ENCODE measurements at regions not wholly inside any gene's neighbourhood (a gene's known extent, or its start where the extent isn't known, plus 50 kb on each side); places are given as distances from the start of the nearest gene placed in this dataset.

DNA sequence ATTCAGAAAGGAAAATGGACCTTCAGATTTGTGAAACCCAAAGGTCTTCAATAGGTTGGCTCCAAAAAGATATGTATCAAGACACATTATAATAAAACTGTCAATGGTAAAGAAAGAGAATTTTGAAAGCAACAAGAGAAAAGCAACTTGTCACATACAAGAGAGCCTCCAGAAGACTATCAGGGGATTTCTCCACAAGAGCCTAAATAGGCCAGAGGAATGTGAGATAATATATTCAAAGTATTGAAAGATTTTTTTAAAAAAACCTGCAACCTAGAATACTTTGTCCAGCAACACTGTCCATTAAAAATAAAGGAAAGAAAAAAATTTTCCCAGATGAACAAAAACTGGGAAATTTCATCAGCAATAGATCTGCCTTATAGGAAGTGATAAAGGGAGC, 869.6 kb upstream of the ADGRL2 start:
- no peak for DNase-seq

DNA sequence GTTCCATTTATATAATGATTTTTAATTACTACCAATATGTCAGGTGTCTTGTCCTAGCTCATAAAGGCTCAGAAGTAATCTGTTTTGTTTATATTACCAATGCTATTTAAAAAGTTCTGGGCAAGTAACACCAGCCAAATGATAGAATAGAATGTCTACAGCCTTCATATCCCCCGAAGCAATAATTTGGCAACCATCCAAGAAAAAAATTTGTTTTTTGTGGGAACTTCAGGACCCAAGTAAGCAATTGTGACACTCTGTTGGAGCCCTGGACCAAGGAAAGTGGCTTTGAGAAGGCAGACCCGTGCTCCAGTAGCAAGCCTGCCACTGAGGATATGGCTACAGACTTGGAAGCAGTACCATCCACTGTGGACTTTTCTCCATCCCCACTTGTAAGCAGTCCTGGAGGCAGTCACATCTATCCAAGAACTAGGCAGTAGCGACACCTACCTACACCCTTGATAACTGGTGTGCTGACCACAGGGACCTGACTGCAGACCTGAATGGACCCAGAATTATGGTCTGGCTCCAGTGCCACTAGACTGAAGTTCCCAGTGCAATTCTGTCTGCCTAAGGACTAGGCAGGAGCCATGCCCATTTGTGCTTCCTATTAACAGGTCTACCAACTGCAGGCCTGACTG, 870.7 kb upstream of the ADGRL2 start:
- no peak for DNase-seq

DNA sequence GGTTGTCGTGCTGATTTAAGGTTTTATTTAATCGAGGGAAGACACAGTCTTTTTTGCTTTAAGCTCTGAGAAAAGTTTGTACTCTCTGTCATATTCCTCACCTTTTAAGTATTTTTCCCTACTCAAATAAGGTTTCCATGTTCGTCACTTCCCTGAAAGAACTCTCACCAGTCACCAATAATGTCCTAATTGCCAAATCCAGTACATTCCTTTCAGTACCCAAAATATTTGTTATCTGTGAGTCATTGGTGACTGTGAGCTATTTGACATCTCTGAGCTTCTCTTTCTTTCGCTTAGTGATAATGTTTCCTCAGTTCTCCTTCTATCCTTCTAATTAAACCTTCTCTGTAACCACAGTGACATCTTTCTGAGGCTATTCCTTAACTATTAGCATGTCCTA, 874.2 kb upstream of the ADGRL2 start:
- no peak for DNase-seq

DNA sequence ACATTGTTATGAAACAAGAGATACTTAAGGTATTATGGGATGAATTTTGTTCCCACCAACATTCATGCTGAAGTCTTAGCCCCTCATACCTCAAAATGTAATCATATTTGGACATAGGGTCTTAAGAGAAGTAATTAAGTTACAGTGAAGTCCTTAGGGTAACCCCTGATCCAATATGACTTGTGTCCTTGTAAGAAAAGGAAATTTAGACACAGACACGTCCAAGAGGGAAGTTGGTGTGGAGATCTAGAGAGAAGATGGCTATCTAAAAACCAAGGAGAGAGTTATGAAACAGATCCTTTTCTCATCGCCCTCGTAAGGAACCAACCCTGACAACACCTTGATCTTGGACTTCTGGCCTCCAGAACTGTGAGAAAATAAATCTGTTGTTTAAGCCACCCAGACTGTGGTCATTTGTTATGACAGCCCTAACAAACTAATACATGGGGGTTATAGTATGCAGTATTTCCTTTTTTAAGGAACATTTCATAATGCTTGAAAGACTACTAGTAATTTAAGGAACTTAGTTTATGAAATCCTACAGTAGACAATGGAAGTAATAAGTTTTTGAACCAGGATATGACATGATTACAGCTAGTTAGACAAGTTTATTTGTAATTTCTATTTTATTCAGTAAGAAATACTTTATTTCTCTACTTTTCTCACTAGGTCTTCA, 875.5 kb upstream of the ADGRL2 start:
- DNase-seq, result no peak

DNA sequence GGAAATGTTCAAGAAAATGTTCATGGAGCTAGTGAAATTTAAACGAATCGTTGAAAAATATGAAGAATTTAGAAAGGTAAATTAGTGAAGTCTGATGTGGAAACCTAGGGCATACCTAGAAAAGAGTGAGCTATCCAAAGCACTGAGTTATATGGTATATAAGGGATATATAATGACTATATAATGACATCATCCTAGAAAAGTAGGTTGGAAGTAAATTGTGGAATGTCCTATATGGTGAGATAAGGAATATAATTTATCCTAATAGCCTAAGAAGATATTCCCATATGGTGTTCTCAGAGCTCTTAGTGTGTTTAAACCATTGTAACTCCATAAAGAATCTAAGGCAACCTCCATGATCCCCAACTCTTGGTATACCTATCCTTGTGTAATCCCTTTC, 876.4 kb upstream of the ADGRL2 start:
- DNase-seq, result no peak

DNA sequence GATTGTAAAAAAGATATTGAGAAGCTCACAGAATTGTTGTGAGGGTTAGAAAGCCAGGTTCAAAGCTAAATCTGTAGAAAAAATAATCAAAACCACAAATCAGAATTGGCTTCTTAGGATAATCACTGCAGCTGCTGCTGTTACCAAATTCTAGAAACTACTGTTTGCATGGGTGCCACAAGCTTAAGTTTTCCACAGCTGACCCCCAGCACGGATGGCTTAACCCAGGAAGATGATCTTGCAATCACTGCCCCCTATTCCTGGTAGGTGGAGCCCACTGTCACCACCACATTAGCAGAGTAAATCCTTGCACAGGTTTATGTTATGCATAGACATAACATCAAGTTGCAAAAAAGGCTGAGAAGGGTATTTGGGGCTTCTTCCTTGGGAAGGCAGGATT, 877.8 kb upstream of the ADGRL2 start:
- DNase-seq, result no peak

DNA sequence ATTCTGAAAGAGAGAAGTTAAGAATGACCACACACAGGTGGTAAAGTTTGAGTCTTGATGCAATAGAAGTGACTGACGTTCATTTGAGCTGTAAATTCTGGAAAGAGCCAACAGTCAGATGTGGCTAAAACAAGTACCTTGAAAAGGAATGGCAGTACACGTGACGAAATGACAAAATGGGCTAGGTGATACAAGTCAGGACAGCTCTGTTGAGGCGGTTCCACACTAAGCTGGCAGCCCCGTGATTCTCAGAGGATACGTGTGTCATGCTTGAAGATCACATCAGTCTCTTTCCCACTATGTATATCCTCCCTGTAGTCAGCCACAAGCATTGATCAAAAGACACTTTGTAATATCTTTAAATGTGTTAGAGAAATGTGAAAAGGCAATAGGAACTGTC, 881.3 kb upstream of the ADGRL2 start:
- DNase-seq, result no peak

DNA sequence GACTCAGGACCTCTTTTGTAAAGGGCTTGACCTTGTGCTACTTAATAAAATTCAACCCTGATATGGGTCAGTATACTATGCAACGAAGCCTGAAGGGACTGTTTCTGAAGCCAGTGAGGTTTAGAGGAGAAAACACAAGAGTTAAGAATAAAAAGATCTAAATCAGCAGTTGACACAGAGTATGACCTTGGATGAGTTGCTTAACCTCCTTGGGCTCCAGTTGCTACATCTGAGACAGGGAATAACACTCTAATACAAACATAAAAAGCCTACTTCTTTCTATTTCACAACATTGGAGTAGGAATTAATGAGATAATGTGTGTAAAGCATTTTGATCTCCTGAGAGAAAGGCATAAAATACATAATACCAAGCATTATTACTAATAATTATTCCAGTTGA, 882.4 kb upstream of the ADGRL2 start:
- no peak for DNase-seq

DNA sequence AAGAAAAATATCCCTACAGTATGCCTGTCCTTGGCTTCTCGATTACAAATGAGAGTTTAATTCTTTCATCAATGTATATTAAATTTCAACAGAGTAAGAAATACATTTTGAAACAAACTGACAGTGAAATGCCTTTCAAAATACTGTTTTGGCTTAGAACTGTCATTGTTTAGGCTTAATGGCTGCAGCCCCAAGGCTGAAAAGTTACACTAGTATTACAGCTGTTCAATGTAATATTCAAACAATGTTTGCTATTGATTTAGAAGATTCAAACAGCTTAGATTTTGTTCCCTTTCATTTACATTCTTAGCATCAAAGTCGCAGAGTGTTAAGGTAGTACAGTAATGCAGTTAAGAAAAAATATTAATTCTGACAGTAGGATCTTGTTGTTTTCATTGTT, 882.9 kb upstream of the ADGRL2 start:
- DNase-seq, result no peak

DNA sequence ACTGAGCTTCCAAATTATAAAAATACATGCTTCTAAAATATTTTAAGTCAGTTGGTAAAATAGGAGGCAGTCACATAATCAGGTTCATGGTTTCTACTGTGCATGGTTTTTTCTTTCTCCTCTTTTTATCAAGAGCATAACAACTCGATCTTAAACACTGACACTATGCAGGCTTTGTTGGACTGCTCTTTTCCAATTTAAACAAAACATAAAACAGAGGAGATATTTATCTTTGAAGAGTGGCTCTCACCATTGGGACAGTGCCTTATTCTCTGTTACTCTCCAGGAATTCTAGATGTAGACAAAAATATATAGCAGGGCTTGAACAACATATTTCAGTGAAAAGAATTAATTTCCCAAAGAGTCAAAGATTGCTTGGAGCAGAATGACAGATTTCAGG, 883.5 kb upstream of the ADGRL2 start:
- no peak for DNase-seq

DNA sequence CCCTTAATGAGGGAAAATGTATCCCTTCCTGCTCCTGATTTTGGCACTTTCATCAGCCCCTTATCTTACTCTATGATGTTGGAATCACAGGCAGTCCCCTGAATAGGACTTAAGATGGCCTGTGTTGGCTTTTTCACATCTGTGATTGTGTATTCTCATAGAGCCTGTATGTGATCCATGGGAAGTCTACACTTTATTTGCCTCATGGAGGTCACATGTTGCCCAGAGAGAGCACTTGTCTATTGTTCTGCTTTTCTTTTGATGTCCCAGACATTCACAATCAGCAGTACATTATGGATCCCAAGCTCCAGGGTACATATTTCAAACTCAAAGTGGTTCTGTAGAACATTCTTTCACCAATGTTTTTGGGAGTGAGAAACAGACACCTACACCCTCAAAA, 885.2 kb upstream of the ADGRL2 start:
- no peak for DNase-seq

DNA sequence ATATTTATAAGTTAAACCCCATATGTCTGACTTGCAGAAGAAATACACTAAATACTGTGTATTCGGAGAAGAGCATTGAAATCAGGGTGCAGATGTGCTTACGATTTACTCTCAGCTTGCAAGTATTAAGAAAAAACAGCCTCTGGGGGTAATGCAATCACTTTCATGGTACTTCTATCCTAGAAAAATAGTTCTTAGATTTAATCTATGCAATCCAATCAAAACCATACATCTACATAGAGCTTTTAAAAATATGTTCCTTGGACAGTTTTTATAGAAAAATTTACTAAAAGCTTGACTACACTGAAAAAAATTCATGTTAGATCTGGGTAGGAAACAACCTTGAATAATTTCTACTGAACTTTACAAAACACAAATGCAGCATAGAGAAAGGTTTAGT, 890.3 kb upstream of the ADGRL2 start:
- DNase-seq, result no peak

DNA sequence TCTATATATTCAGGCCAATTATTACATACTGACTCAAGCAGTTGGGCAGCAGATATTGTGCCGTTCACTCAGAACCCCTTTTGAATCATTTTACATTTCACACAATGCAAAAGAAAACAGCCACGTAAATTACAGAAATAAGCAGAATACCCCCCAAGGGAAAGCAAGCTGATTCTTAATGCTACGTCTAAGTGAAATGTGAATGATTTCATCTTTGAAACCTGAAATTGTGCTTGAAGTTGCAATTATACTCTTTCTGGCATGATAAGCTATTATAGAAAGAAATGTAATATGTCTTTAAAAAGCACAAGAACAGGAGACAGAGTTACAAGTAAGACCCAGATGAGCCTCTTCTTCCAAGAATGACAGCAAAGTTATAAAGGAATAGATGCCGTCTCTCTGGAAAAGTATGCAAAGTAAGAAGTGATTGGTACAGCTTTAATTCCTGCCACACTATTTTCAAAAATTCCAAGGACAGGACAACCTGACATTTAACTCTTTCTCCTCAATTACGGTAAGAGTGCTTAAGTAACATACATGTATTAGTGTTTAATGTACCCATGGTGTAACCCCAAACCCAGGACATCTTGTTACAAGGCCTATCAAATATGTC, 891.5 kb upstream of the ADGRL2 start:
- DNase-seq, result no peak

DNA sequence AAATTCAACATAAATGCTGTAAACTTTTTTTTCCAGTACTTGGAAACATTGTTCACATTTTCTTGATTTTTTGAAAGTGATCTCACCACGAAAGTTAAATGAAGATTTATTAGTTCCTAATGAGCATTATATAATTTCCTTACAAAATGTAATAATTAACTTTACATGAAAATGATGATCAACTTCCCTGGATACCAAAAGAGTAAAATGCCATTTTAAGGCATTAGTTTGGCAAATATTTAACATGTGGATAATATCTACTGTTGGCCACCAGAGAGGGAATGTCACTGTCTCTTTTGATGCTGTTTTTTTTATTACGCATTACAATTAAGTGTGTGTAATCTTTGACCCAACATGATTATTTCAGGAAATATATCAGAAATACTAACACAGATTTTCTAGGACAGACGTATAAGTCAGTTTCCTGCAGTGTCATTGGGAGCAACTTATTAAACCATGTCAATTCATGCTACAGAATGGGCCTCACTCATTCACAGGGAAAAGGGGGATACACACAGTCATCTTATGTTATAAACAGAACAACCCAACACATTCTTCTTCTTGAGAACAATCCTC, 903.9 kb upstream of the ADGRL2 start:
- DNase-seq, result no peak

DNA sequence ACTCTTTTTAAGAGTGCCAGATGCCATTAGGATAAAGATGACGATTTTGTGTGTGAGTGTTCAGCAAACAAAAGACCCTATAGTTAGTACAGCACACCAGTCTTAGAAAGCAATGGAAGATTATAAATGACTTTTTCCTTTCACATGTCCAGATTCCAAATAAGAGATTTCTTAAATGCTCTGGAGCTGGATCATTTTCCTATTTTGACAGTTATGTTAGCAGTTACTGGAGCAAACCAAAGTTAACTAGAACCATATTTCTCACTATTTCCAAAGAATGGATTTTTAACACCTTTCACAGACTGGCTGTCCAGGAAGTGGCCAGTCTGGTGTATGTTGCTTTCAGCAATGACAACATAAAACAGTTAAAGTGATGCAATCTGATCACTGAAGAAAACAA, 905.8 kb upstream of the ADGRL2 start:
- DNase-seq, result no peak

DNA sequence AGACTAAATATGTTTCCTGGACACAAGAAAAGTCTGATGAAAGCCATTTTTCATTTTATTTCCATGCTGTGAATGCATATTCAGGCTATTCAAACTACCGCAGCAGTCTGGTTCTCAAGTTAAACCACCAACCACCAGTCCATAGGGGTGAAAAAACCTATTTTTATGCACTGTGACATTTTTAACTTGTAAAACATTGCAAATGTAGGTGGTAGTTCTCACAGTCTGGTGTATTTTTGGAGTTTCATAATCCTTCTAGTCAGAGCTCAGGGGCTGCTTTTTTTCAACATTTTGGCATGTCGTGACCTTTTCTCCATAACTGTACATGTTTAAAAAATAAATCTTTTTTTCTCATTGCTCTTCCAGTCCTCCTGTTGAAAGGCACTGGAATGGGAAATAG, 907.6 kb upstream of the ADGRL2 start:
- no peak for DNase-seq

DNA sequence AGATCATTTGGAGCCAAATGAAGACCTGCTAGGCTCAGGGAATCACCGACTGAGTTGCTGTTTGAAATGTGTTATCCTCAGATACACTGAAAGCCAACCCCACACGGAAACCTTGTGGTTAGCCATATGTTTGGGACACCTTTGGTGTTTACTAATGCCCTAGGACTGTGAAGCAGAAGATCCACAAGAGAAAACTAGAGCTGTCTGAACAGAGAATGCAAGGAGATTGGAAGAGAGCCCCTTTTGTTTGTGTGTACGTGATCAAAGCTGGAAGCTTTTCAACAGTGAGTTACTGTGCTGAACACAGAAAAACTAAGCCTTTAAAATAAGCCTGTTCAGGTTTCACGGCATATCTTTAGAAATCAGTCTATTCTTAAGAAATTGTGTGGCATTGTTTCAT, 908.2 kb upstream of the ADGRL2 start:
- no peak for DNase-seq

DNA sequence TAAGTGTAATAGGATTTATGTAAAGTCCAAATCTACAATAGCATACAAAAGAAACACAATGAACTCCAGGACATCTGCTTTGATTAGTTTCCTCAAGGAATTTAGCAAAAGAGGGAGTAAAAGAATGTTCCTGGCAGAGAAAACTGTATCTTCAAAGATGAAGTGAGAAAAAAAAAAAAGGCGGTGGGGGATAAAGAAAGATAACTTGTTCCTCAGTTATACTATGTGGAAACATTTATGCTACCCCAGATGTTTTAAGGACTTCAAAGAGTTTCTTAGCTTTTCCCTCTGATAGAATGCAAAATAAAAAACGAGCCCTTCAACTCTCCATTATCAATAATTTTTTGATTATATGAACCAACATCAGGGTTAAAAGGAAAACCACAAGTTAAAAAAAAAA, 908.9 kb upstream of the ADGRL2 start:
- no peak for DNase-seq

DNA sequence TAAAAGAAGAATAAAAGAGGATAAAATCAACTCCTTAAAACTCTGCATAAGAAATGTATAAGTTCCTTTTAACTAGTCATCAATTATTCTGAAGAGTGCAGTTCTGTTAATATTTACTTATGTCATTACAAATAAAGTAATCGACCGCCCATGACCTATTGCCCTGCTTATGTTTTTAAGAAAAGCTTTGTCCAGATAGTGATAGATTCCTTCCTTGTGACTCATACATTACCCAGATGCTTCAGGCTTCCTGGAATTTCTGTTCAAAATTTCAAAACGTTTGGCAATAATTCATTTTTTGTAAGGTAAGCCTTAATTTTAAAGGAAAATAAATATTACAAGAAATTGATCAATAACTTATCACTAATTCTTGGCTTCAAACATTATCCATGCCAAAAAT, 918.2 kb upstream of the ADGRL2 start:
- DNase-seq, result no peak

DNA sequence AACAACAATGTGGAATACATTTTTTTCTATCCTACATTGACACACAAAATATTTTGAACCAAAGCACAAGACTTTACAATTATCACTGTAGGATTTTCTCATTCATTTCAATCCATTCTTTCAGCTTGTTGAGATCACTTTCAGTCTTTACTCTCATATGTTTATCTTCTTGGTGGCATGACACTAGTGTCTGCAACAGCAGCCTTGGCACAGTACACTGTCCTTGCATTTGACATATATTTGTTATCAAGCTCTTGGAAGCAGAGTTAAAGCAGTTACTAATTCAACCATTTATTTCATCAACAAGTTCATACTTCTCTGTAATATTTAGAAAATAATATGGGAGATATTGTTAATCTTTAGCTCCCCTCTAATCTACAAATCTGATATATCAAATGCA, 922.4 kb upstream of the ADGRL2 start:
- DNase-seq, result no peak

DNA sequence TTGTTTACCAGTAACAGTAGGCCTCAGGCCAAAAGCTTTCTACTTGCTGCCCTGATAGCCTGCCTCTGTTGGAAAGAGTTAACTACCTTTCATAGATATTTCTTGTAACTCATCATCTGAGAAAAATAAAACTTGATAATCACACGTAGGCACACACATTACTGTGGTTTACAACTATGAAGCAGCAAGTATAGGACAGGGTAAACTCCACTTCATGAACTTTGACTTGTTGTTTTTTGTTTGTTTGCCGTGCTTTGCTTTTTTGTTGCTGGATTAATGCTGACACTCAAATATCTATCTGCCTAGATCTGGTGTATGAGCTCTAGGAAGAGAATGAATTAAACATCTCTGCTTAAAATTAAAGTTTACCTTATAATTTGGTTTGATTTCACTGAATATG, 924.7 kb upstream of the ADGRL2 start:
- DNase-seq, result no peak

DNA sequence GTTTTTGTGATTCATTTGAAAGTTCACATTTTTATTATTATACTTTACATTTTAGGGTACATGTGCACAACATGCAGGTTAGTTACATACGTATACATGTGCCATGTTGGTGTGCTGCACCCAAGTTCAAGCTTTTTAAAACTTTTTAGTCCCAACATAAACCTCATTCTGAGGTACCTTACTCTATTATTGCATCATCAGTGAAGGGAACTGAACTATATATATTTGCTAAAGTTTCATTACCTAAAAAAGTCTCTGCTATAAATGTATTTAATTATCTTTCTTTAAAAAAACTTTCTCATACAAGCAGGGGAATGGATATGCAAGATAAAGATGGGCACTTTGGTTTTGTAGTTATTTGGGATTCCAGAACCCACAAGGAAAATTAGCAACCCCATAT, 931.4 kb upstream of the ADGRL2 start:
- DNase-seq, result no peak

DNA sequence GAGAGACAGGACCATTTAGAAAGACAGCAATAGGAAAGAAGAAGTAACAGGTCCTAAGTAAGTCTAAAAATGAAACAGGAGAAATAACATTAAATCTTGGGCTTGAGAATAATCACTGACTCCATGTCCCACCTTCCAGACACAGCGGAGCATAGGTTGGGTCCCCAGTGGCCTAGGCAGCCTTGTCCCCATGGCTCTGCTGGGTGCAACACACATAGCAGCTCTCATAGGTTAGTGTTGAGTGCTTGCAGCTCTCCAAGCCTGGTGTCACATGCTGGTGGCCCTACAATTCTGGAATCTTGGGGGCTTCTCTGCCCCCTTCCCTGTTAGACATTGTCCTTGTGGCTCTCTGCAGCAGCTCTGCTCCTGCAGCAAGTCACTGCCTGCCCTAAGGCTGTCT, 952.8 kb upstream of the ADGRL2 start:
- DNase-seq, result no peak

DNA sequence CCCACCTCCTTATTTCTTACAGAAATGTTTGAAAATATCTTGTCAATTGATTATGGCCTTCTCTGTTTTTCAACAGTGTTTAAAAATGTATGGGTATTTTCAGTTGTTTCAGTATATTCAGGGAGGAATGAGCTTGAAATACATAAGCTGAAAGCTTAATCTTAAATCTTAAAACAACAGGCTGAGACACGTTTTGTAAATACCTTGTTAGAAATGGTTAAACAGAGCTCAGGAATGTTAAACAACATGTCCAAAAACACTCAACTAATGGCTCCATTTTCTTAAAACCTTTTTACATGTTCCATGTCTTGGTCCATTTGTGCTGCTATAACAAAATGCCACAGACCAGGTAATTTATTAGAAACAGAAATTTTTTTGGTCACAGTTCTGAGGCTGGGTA, 953.8 kb upstream of the ADGRL2 start:
- DNase-seq, result no peak

DNA sequence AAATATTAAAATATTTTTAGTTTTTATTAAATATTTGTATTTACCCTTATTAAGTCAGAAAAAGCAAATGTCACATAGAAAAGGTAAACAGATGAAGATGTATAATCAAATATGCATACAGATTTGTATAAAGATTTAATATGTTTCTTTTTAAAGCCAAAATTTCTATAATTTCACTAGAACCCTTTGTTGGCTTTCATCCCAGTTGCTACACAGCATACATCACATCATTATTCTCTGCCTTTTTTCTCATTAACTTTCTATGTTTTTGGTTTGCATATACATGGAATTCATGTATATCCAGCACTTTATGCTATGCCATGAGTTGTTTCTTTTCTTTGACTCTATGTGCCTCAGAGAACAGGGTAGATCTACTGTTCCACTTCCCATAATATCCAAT, 957.9 kb upstream of the ADGRL2 start:
- DNase-seq, result no peak
